Parathyroid adenoma (tissue), 2 donors: ENCODE measurements at regions not wholly inside any gene's neighbourhood (a gene's known extent, or its start where the extent isn't known, plus 50 kb on each side); places are given as distances from the start of the nearest gene placed in this dataset.

Experiments used
- H2AFZ ChIP-seq: fragments of 300-600 bp; sonication (generic); one replicate; pipeline ENCODE4 v1.7.0; 2017; ENCODE audit warnings: antibody characterized with exemption, mild to moderate bottlenecking
- H3K27ac ChIP-seq: fragments of 300-600 bp; sonication (generic); one replicate; pipeline ENCODE4 v1.7.0; 2017
- H3K27me3 ChIP-seq: fragments of 300-600 bp; sonication (generic); one replicate; pipeline ENCODE4 v1.7.0; 2017; ENCODE audit warnings: low read length; ENCODE audit not compliant: control insufficient read depth, insufficient read depth
- H3K36me3 ChIP-seq: fragments of 300-600 bp; sonication (generic); one replicate; pipeline ENCODE4 v1.7.0; 2017; ENCODE audit warnings: low read length; ENCODE audit not compliant: control insufficient read depth, insufficient read depth
- H3K4me1 ChIP-seq: fragments of 300-600 bp; sonication (generic); one replicate; pipeline ENCODE4 v1.7.0; 2017; ENCODE audit warnings: control low read depth
- H3K4me2 ChIP-seq: fragments of 300-600 bp; sonication (generic); one replicate; pipeline ENCODE4 v1.7.0; 2017; ENCODE audit warnings: low read length
- H3K4me3 ChIP-seq: fragments of 300-600 bp; sonication (generic); one replicate; pipeline ENCODE4 v1.7.0; 2017; ENCODE audit warnings: low read depth, low read length
- H3K79me2 ChIP-seq: fragments of 300-600 bp; sonication (generic); one replicate; pipeline ENCODE4 v1.7.0; 2017; ENCODE audit warnings: control low read depth
- H3K9ac ChIP-seq: fragments of 300-600 bp; sonication (generic); one replicate; pipeline ENCODE4 v1.7.0; 2017; ENCODE audit warnings: mild to moderate bottlenecking
- H3K9me3 ChIP-seq: fragments of 300-600 bp; sonication (generic); one replicate; pipeline ENCODE4 v1.7.0; 2017; ENCODE audit warnings: low read length; ENCODE audit not compliant: control insufficient read depth
- CTCF ChIP-seq: fragments of 300-600 bp; sonication (generic); IDR thresholded peaks from one replicate; pipeline ENCODE4 v1.7.0; 2017; ENCODE audit warnings: antibody characterized with exemption, mild to moderate bottlenecking
- donor health status: primary hyperparathyroidism.

GRCh38 chr1:98441281-98441680, 220.2 kb upstream of the SNX7 start:
- Histone ChIP-seq H3K4me1 (no peaks in the 10 kb centered on the region), H3K27ac (no peak overlapping the region), H2AFZ (no peak overlapping the region), H3K9me3 (no peaks in the 10 kb centered on the region), H3K9ac (no peak overlapping the region), H3K79me2 (no peaks in the 10 kb centered on the region), H3K27me3 (no peaks in the 10 kb centered on the region), H3K36me3 (no peaks in the 10 kb centered on the region), H3K4me3 (no peak overlapping the region), H3K4me2 (no peak overlapping the region)
- no peak for TF ChIP-seq CTCF

GRCh38 chr1:98439471-98439870, 222.1 kb upstream of the SNX7 start:
- Histone ChIP-seq H3K4me1 (no peaks in the 10 kb centered on the region), H3K9ac (no peak overlapping the region), H3K79me2 (no peaks in the 10 kb centered on the region), H3K4me3 (no peak overlapping the region), H3K4me2 (no peak overlapping the region), H2AFZ (no peak overlapping the region), H3K27ac (no peak overlapping the region), H3K9me3 (no peaks in the 10 kb centered on the region), H3K27me3 (no peaks in the 10 kb centered on the region), H3K36me3 (no peaks in the 10 kb centered on the region)
- TF ChIP-seq CTCF = no peak

- no peak for TF ChIP-seq CTCF
- no peak overlapping the region for H3K9ac ChIP-seq
These were observed 224.0 kb upstream of the SNX7 start for GRCh38 chr1:98437540-98437939.

GRCh38 chr1:98437011-98437410, 224.5 kb upstream of the SNX7 start:
- no peaks in the 10 kb centered on the region for H3K27me3 ChIP-seq
- H2AFZ ChIP-seq = no peak overlapping the region
- TF ChIP-seq CTCF = no peak
- H3K36me3 ChIP-seq = no peaks in the 10 kb centered on the region
- no peaks in the 10 kb centered on the region for H3K4me1 ChIP-seq
- H3K4me3 ChIP-seq = no peak overlapping the region
- no peak overlapping the region for H3K27ac ChIP-seq
- no peak overlapping the region for H3K4me2 ChIP-seq
- H3K9ac ChIP-seq = no peak overlapping the region
- H3K79me2 ChIP-seq = no peaks in the 10 kb centered on the region
- no peaks in the 10 kb centered on the region for H3K9me3 ChIP-seq

More at GRCh38 chr1:98437540-98437939, 224.0 kb upstream of the SNX7 start:
- Histone ChIP-seq H2AFZ (no peak overlapping the region), H3K9me3 (no peaks in the 10 kb centered on the region), H3K27me3 (no peaks in the 10 kb centered on the region), H3K4me2 (no peak overlapping the region), H3K36me3 (no peaks in the 10 kb centered on the region), H3K79me2 (no peaks in the 10 kb centered on the region), H3K27ac (no peak overlapping the region), H3K4me3 (no peak overlapping the region), H3K4me1 (no peaks in the 10 kb centered on the region)

GRCh38 chr1:98429965-98430443, 231.5 kb upstream of the SNX7 start:
- Histone ChIP-seq H3K36me3 (no peaks in the 10 kb centered on the region), H2AFZ (no peak overlapping the region), H3K79me2 (no peaks in the 10 kb centered on the region), H3K4me3 (no peak overlapping the region), H3K4me1 (no peaks in the 10 kb centered on the region), H3K9me3 (no peaks in the 10 kb centered on the region), H3K4me2 (no peak overlapping the region), H3K9ac (no peak overlapping the region), H3K27me3 (no peaks in the 10 kb centered on the region), H3K27ac (no peak overlapping the region)
- no peak for TF ChIP-seq CTCF
